ENCODE measurements at regions not wholly inside any gene's neighbourhood (a gene's known extent, or its start where the extent isn't known, plus 50 kb on each side); places are given as distances from the start of the nearest gene placed in this dataset.

GRCh38 chr3:135806317-135806716 is 159.2 kb upstream of the PPP2R3A start:
- TF ChIP-seq POLR2AphosphoS5 (IDR thresholded peaks at IDR 0.05; ENCODE audit: borderline replicate concordance, low read depth, low read length) (no peak), EZH2 (IDR thresholded peaks at IDR 0.05) (no peak)

All from SK-N-MC (cell line).